K562 (cell line): ENCODE measurements at regions not wholly inside any gene's neighbourhood (a gene's known extent, or its start where the extent isn't known, plus 50 kb on each side); places are given as distances from the start of the nearest gene placed in this dataset.

Experiments used
- ARID1B ChIP-seq: fragments of 450-650 bp; IDR thresholded peaks from 2 replicates; pipeline ENCODE4 v1.6.1; 2016; ENCODE audit warnings: antibody characterized with exemption, mild to moderate bottlenecking, inconsistent platforms
- BHLHE40 ChIP-seq: IDR thresholded peaks from 2 replicates; pipeline ENCODE4 v1.6.1; 2011; ENCODE audit warnings: low read length, improper control_type of control experiment
- POU5F1 ChIP-seq: fragments of 150-350 bp; IDR thresholded peaks from 2 replicates; pipeline ENCODE4 v1.6.1; 2014; ENCODE audit warnings: borderline replicate concordance, low read length, low read depth, mild to moderate bottlenecking; ENCODE audit not compliant: partially characterized antibody
- PYGO2 ChIP-seq: fragments of 450-650 bp; IDR thresholded peaks from 2 replicates; pipeline ENCODE4 v1.6.1; 2016; ENCODE audit warnings: mild to moderate bottlenecking, missing genetic modification characterization, moderate library complexity, missing compliant biosample characterization
- RAD21 ChIP-seq, 2 experiments: fragments of 250-450 bp in 1 of 2; fragments of 450-650 bp in 1 of 2; sonication (Bioruptor Pico) in 1 of 2; formaldehyde crosslinking in 1 of 2; IDR thresholded peaks in 1 of 2; conservative IDR thresholded peaks in 1 of 2; 2 replicates each; pipeline versions ENCODE4 v1.4.0 to v1.8.0; 2020 to 2022; ENCODE audit warnings: mild to moderate bottlenecking in 2 of 2, moderate library complexity in 1 of 2
- SPI1 ChIP-seq: IDR thresholded peaks from 2 replicates; pipeline ENCODE4 v1.6.1; 2011; ENCODE audit warnings: low read depth, low read length, control low read depth, borderline replicate concordance
- SREBF1 ChIP-seq: fragments of 150-350 bp; IDR thresholded peaks from 2 replicates; pipeline ENCODE4 v1.6.1; 2014; ENCODE audit warnings: antibody characterized with exemption, low read depth, low read length, borderline replicate concordance
- TRIM28 ChIP-seq: fragments of 450-650 bp; IDR thresholded peaks from 2 replicates; pipeline ENCODE4 v1.6.1; 2017
- TF ChIP-seq, protein P1 (sequence below): sonication (generic); formaldehyde crosslinking; IDR thresholded peaks from 2 replicates; pipeline ENCODE4 v1.5.0; 2020; ENCODE audit warnings: missing genetic modification reagents
- TF ChIP-seq, protein P2 (sequence below), 2 experiments: fragments of 450-650 bp; conservative IDR thresholded peaks; 2 replicates each; pipeline ENCODE4 v1.6.1; 2017; ENCODE audit warnings: mild to moderate bottlenecking in 2 of 2, moderate library complexity in 2 of 2
- TF ChIP-seq, protein P3 (sequence below): fragments of 450-650 bp; IDR thresholded peaks from 2 replicates; pipeline ENCODE4 v1.6.1; 2016; ENCODE audit warnings: low read depth, mild to moderate bottlenecking, moderate library complexity
- TF ChIP-seq, protein P4 (sequence below): sonication (generic); formaldehyde crosslinking; IDR thresholded peaks from 2 replicates; pipeline ENCODE4 v1.8.1; 2023; ENCODE audit warnings: missing genetic modification reagents, mild to moderate bottlenecking, borderline replicate concordance

DNA sequence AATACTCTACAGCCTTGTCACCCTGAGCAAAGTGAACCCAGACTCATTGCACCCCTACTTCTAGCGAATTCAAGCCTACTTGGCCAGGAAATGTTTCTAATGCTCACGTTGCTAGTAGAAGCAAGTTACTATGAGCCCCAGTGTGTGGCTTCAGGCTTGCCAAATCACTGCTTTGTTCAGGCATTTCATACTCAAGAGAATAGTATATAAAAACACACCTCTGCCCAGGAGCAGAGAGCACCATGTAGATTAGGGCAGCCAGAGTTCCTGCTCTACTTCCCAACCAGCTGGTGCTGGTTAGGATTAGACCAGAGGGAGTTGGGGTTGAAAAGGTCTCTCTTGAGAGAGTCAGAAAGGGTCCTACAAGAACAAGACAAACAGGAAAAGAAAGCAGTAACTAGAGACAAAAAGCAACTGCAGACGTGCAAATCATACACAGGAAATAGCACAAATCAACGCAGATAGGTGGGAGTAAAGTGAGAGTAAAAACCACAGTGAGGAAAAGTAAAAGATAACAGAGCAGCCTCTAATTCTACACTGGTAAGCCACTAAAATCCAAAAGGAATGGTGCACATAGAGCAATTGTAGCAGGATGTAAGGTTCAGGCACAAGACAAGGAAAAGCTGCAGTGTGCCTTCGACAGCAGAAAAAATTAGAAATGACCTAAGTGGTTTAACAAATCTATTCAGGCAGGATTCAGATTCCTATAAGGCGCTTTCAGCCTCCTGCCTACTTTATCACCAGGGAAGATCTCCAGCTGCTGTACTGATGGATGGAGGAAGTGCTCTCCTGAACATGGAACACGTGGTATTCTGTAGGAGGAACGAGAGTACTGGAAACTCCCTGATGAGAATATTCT lies 49.6 kb upstream of the KIF2A start (continued):
- TF ChIP-seq, protein P1, sequence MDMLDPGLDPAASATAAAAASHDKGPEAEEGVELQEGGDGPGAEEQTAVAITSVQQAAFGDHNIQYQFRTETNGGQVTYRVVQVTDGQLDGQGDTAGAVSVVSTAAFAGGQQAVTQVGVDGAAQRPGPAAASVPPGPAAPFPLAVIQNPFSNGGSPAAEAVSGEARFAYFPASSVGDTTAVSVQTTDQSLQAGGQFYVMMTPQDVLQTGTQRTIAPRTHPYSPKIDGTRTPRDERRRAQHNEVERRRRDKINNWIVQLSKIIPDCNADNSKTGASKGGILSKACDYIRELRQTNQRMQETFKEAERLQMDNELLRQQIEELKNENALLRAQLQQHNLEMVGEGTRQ (CRISPR knock-in tag): peak; percentile 75
- TF ChIP-seq ARID1B (peak; percentile 59; the same call in 1 of the 2 replicates), TRIM28 (no peak), POU5F1 (no peak), RAD21 (CRISPR knock-in tag; conservative IDR thresholded peaks at IDR 0.05 in 1 of 2, IDR thresholded peaks at IDR 0.05 in 1 of 2) (peak in 1 of 2 experiments; percentile 25; a peak in 1 of 4 replicates), SPI1 (peak; percentile 86), PYGO2 (tag) (no peak), BHLHE40 (no peak), SREBF1 (no peak)
- TF ChIP-seq, protein P2, sequence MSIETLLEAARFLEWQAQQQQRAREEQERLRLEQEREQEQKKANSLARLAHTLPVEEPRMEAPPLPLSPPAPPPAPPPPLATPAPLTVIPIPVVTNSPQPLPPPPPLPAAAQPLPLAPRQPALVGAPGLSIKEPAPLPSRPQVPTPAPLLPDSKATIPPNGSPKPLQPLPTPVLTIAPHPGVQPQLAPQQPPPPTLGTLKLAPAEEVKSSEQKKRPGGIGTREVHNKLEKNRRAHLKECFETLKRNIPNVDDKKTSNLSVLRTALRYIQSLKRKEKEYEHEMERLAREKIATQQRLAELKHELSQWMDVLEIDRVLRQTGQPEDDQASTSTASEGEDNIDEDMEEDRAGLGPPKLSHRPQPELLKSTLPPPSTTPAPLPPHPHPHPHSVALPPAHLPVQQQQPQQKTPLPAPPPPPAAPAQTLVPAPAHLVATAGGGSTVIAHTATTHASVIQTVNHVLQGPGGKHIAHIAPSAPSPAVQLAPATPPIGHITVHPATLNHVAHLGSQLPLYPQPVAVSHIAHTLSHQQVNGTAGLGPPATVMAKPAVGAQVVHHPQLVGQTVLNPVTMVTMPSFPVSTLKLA (conservative IDR thresholded peaks at IDR 0.05): peak; percentile 73 to 76
- TF ChIP-seq, protein P3, sequence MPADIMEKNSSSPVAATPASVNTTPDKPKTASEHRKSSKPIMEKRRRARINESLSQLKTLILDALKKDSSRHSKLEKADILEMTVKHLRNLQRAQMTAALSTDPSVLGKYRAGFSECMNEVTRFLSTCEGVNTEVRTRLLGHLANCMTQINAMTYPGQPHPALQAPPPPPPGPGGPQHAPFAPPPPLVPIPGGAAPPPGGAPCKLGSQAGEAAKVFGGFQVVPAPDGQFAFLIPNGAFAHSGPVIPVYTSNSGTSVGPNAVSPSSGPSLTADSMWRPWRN: peak; percentile 69; the same call in 1 of the 2 replicates
- TF ChIP-seq, protein P4, sequence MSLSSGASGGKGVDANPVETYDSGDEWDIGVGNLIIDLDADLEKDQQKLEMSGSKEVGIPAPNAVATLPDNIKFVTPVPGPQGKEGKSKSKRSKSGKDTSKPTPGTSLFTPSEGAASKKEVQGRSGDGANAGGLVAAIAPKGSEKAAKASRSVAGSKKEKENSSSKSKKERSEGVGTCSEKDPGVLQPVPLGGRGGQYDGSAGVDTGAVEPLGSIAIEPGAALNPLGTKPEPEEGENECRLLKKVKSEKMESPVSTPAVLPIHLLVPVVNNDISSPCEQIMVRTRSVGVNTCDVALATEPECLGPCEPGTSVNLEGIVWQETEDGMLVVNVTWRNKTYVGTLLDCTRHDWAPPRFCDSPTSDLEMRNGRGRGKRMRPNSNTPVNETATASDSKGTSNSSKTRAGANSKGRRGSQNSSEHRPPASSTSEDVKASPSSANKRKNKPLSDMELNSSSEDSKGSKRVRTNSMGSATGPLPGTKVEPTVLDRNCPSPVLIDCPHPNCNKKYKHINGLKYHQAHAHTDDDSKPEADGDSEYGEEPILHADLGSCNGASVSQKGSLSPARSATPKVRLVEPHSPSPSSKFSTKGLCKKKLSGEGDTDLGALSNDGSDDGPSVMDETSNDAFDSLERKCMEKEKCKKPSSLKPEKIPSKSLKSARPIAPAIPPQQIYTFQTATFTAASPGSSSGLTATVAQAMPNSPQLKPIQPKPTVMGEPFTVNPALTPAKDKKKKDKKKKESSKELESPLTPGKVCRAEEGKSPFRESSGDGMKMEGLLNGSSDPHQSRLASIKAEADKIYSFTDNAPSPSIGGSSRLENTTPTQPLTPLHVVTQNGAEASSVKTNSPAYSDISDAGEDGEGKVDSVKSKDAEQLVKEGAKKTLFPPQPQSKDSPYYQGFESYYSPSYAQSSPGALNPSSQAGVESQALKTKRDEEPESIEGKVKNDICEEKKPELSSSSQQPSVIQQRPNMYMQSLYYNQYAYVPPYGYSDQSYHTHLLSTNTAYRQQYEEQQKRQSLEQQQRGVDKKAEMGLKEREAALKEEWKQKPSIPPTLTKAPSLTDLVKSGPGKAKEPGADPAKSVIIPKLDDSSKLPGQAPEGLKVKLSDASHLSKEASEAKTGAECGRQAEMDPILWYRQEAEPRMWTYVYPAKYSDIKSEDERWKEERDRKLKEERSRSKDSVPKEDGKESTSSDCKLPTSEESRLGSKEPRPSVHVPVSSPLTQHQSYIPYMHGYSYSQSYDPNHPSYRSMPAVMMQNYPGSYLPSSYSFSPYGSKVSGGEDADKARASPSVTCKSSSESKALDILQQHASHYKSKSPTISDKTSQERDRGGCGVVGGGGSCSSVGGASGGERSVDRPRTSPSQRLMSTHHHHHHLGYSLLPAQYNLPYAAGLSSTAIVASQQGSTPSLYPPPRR (CRISPR knock-in tag): no peak
